ENCODE measurements at regions not wholly inside any gene's neighbourhood (a gene's known extent, or its start where the extent isn't known, plus 50 kb on each side); places are given as distances from the start of the nearest gene placed in this dataset.

DNA sequence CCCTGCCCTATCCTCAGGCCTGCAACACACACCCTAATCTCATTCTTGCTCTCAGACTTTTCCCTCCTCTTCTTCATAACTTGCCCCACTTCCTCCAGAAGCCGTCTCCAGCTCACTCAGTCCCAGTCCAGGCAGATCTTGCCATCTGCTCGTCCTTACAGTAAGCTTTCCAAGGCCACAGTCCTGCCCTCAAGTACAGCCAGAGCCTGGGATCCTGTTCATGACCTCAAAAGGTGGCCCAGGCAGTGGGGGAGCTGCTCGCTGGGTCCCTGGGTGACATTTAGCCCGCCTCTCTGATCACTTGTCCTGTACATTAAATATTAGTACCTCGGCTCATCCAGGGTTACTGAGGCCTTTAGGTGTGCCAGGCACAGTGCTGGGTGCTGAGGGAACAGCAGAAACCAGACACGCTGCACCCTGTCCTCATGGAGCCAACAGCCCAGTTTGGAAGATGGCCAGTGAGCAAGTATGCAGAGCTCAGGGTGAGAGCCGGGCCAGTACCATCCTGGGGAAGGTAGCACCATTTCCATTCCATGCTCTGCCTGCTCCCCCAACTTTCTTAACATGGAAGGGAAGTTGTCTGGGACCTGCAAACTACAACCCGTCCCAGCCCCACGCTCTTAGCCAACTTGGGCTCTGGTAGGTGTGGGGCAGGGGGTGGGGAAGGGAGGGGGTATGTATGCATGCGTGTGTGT, 100.4 kb downstream of the C5orf15 start:
- H3K4me3 ChIP-seq: no peak overlapping the region
- no peaks in the 10 kb centered on the region for H3K9me3 ChIP-seq (ENCODE audit: low read depth, low read length)
- no peak overlapping the region for H3K27ac ChIP-seq
- no peak for DNase-seq (ENCODE audit: low read depth, low spot score)
- H3K36me3 ChIP-seq (ENCODE audit: insufficient read depth, low read length): no peaks in the 10 kb centered on the region
- no peak overlapping the region for H3K9ac ChIP-seq (ENCODE audit: insufficient read length)
- TF ChIP-seq EZH2 (IDR thresholded peaks at IDR 0.05) (no peak), FOXP2 (optimal IDR thresholded peaks at IDR 0.05; ENCODE audit: control extremely low read depth, extremely low read length, insufficient read depth) (no peak), POLR2AphosphoS5 (IDR thresholded peaks at IDR 0.05; ENCODE audit: borderline replicate concordance, low read depth, low read length) (no peak)

DNA sequence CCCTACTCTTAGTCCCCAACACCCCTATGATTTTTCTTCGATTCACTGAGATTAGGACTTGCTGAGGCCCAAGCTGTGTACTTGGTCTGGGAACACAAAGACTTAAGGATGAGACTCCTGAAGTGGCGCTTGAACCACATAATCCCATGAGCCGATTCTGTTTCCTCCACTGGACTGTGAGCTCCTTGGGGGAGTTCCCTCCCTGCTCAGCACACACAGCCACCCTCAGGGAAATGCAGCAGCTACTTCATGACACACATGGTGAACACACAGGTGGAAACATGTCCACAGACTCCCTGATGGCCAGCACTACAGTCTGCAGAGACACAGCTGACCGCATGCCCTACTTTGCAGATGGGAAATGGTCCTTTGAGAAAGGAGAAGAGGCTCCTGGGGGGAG, 101.1 kb downstream of the C5orf15 start:
- Histone ChIP-seq H3K36me3 (ENCODE audit: insufficient read depth, low read length) (no peaks in the 10 kb centered on the region), H3K4me3 (no peak overlapping the region), H3K27ac (no peak overlapping the region), H3K9ac (ENCODE audit: insufficient read length) (no peak overlapping the region), H3K9me3 (ENCODE audit: low read depth, low read length) (no peaks in the 10 kb centered on the region)
- no peak for TF ChIP-seq POLR2AphosphoS5 (IDR thresholded peaks at IDR 0.05; ENCODE audit: borderline replicate concordance, low read depth, low read length)
- TF ChIP-seq EZH2 (IDR thresholded peaks at IDR 0.05): no peak
- no peak for TF ChIP-seq FOXP2 (optimal IDR thresholded peaks at IDR 0.05; ENCODE audit: control extremely low read depth, extremely low read length, insufficient read depth)
- DNase-seq (ENCODE audit: low read depth, low spot score): no peak

DNA sequence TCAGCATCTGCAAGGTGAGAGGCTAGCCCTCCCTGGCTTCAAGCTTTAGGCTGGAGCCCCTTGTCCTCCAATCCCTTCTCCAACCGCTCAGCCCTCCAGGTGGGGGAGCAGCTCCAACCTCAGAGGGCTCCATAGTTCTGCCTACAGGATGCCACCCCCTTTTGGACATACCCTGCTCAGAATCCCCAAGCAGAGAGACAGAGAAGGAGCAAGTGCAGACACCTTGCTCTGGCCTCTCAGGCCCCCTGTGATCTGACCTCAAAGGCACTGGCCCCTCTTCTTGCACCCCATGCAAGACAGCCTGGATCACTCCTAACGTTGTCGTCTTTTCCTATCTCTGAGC, 101.6 kb downstream of the C5orf15 start:
- no peaks in the 10 kb centered on the region for H3K9me3 ChIP-seq (ENCODE audit: low read depth, low read length)
- no peak overlapping the region for H3K27ac ChIP-seq
- no peak overlapping the region for H3K9ac ChIP-seq (ENCODE audit: insufficient read length)
- H3K4me3 ChIP-seq: no peak overlapping the region
- no peaks in the 10 kb centered on the region for H3K36me3 ChIP-seq (ENCODE audit: insufficient read depth, low read length)
- TF ChIP-seq EZH2 (IDR thresholded peaks at IDR 0.05): no peak
- no peak for TF ChIP-seq POLR2AphosphoS5 (IDR thresholded peaks at IDR 0.05; ENCODE audit: borderline replicate concordance, low read depth, low read length)
- no peak for TF ChIP-seq FOXP2 (optimal IDR thresholded peaks at IDR 0.05; ENCODE audit: control extremely low read depth, extremely low read length, insufficient read depth)
- no peak for DNase-seq (ENCODE audit: low read depth, low spot score)

DNA sequence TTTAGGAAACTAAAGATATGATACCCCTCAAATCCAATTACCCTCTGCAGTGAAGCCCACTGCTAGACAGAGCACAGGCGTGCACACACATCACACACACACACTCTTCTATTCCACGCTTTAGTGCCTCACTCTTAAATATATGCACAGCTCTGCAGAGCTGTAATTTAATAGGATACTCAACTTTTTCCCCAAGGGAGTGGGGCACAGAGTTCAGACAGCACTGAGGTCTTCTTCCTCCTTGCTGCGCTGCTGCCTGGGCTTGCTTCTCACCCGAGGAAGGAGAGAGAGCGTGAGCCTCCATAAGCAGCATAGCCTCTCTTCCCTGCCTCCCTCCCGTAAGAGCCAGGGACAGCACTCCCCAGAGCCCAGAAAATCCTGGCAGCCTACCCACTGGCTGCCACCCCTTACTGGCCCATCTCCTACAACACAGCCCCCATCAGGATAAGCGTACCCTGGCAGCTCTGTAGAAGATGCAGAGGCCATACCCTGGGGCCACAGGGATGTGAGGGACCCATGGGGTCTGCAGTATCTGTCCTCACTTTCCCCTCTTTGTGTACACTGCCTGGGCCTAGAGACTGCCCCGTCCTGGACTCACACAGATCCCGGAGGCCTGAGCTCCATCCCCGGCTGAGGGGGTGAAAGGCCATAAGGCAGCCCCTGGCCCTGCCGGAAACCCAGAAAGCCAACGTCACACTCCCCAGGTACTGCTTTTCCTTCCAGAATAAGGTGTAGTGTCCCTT, 102.1 kb downstream of the C5orf15 start:
- Histone ChIP-seq H3K9ac (ENCODE audit: insufficient read length) (no peak overlapping the region), H3K27ac (no peak overlapping the region), H3K9me3 (ENCODE audit: low read depth, low read length) (no peaks in the 10 kb centered on the region), H3K36me3 (ENCODE audit: insufficient read depth, low read length) (no peaks in the 10 kb centered on the region), H3K4me3 (no peak overlapping the region)
- DNase-seq (ENCODE audit: low read depth, low spot score): no peak
- TF ChIP-seq EZH2 (IDR thresholded peaks at IDR 0.05): no peak
- no peak for TF ChIP-seq POLR2AphosphoS5 (IDR thresholded peaks at IDR 0.05; ENCODE audit: borderline replicate concordance, low read depth, low read length)

DNA sequence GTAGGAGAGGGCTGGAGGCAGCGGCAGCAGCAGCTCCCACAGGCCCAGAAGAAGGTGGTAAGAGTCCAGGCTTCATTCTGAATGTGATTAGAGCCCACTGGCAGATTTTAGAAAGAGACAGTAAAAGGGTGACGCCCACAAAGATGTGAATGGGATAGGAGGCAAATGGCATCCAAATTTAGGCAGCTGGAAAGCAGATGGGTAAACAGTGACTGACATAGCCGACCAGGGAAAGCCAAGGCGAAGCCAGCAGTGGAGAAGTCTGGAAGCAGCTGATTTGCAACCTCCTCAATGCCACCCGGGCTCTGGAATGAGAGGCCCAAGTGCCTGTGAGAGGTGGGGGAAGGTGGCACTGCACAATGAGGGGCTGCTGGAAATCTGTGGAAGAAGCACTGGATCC, 103.3 kb downstream of the C5orf15 start:
- Histone ChIP-seq H3K36me3 (ENCODE audit: insufficient read depth, low read length) (no peaks in the 10 kb centered on the region), H3K9me3 (ENCODE audit: low read depth, low read length) (no peaks in the 10 kb centered on the region), H3K27ac (no peak overlapping the region), H3K4me3 (no peak overlapping the region), H3K9ac (ENCODE audit: insufficient read length) (no peak overlapping the region)
- TF ChIP-seq POLR2AphosphoS5 (IDR thresholded peaks at IDR 0.05; ENCODE audit: borderline replicate concordance, low read depth, low read length) (no peak), FOXP2 (optimal IDR thresholded peaks at IDR 0.05; ENCODE audit: control extremely low read depth, extremely low read length, insufficient read depth) (no peak), EZH2 (IDR thresholded peaks at IDR 0.05) (no peak)
- no peak for DNase-seq (ENCODE audit: low read depth, low spot score)

DNA sequence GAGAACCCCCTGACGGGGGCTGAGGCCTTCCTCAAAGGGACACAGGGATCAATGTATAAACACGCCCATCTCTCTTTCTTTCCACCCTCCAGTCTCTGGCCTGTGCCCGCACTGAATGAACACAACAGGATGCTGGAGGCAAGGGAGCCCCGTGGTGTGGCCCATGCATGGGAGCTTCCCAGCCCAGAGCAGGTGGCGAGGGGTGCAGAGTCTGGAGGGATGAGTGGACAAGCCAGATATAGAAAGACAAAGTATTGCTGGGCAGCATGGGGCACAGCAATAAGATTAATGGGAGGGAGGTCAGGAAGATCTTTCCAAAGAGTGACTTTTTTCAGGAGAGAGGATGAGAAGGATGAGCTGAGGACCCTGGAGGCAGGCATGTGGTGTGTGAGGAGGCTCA, 103.7 kb downstream of the C5orf15 start:
- Histone ChIP-seq H3K9me3 (ENCODE audit: low read depth, low read length) (no peaks in the 10 kb centered on the region), H3K4me3 (no peak overlapping the region), H3K36me3 (ENCODE audit: insufficient read depth, low read length) (no peaks in the 10 kb centered on the region), H3K9ac (ENCODE audit: insufficient read length) (no peak overlapping the region), H3K27ac (no peak overlapping the region)
- DNase-seq (ENCODE audit: low read depth, low spot score): no peak
- TF ChIP-seq POLR2AphosphoS5 (IDR thresholded peaks at IDR 0.05; ENCODE audit: borderline replicate concordance, low read depth, low read length): no peak
- TF ChIP-seq EZH2 (IDR thresholded peaks at IDR 0.05): no peak
- no peak for TF ChIP-seq FOXP2 (optimal IDR thresholded peaks at IDR 0.05; ENCODE audit: control extremely low read depth, extremely low read length, insufficient read depth)

DNA sequence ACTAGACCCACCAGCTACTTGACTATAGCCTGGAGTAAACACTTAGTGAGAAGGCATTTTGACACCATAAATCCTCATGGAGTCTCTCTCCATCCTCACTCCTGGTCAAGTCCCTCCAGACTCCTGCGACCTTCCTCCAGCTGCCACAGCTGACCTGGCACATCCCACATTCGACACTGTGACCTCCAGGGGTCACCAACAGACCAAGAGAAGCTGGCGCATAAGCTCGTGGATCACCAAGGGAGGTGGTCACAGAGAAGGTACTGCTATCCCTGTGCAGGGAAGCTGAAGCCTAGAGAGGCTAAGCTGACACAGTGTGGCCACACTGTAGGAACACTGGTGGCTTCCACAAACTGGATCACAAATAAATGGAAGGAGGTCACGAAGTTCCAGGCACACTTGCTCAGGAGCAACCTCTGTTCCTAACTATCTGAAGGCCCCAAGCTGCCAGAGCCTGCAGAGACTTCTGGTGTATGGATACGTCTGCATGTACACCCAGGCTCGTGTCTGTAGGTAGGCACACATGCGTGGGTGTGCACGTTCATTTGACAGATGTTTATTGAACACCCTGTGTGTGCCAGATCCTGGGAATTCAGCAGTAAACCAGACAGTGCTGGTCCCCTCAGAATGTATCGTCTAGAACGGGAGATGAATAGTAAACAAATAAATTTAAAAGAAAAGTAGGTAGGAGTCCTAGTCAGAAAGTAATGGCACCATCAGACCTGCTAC, 104.4 kb downstream of the C5orf15 start:
- TF ChIP-seq POLR2AphosphoS5 (IDR thresholded peaks at IDR 0.05; ENCODE audit: borderline replicate concordance, low read depth, low read length) (no peak), FOXP2 (optimal IDR thresholded peaks at IDR 0.05; ENCODE audit: control extremely low read depth, extremely low read length, insufficient read depth) (no peak), EZH2 (IDR thresholded peaks at IDR 0.05) (no peak)
- Histone ChIP-seq H3K9ac (ENCODE audit: insufficient read length) (no peak overlapping the region), H3K27ac (no peak overlapping the region), H3K36me3 (ENCODE audit: insufficient read depth, low read length) (no peaks in the 10 kb centered on the region), H3K9me3 (ENCODE audit: low read depth, low read length) (no peaks in the 10 kb centered on the region), H3K4me3 (no peak overlapping the region)
- DNase-seq (ENCODE audit: low read depth, low spot score): no peak

DNA sequence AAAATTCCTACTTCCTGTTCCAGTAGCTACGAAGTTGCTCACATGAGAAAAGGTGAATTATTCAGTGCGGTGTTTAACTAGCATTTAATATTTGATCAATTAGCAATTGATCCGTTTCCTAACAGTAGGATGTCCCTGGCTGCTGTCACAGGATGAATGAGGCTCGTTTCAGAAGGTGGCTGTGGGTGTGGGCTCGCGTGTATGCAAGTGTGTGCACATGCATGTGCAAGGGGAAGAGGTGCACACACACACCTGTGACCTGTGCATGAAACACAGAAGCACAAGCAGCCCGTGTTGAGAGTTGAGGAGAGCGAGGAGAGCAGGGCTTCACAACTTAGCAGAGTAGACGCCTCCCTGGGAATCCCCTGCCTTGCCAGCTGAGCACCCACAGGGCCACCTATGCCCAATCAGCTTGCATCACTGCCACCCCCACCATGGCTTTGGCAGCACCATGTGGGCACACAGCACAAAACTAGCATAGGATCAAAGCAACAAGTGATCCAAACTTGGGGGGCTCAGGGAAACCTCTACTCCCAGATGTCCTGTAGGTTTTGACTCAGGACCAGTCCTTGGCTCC, 107.2 kb downstream of the C5orf15 start:
- no peak for TF ChIP-seq EZH2 (IDR thresholded peaks at IDR 0.05)
- TF ChIP-seq FOXP2 (optimal IDR thresholded peaks at IDR 0.05; ENCODE audit: control extremely low read depth, extremely low read length, insufficient read depth): no peak
- TF ChIP-seq POLR2AphosphoS5 (IDR thresholded peaks at IDR 0.05; ENCODE audit: borderline replicate concordance, low read depth, low read length): no peak
- no peak overlapping the region for H3K4me3 ChIP-seq
- no peak overlapping the region for H3K27ac ChIP-seq
- no peaks in the 10 kb centered on the region for H3K36me3 ChIP-seq (ENCODE audit: insufficient read depth, low read length)
- no peak for DNase-seq (ENCODE audit: low read depth, low spot score)
- H3K9me3 ChIP-seq (ENCODE audit: low read depth, low read length): no peaks in the 10 kb centered on the region
- no peak overlapping the region for H3K9ac ChIP-seq (ENCODE audit: insufficient read length)
